NOMO-1 (cell line): ENCODE measurements at regions not wholly inside any gene's neighbourhood (a gene's known extent, or its start where the extent isn't known, plus 50 kb on each side); places are given as distances from the start of the nearest gene placed in this dataset.
"Not testable (repeated sequence)": the region's sequence is repeated elsewhere in the genome, so short reads cannot be mapped to it uniquely, and the experiment has no call there.

ENCODE experiments used
- DNase-seq, 2 experiments: peaks; one replicate each; lab custom pipeline; 2025; ENCODE audit not compliant: unreplicated experiment in 2 of 2; lab: John Stamatoyannopoulos, UW

GRCh38 chr14:106635569-106635968 lies 1109.2 kb downstream of the TMEM121 start:
- no peak for DNase-seq

DNA sequence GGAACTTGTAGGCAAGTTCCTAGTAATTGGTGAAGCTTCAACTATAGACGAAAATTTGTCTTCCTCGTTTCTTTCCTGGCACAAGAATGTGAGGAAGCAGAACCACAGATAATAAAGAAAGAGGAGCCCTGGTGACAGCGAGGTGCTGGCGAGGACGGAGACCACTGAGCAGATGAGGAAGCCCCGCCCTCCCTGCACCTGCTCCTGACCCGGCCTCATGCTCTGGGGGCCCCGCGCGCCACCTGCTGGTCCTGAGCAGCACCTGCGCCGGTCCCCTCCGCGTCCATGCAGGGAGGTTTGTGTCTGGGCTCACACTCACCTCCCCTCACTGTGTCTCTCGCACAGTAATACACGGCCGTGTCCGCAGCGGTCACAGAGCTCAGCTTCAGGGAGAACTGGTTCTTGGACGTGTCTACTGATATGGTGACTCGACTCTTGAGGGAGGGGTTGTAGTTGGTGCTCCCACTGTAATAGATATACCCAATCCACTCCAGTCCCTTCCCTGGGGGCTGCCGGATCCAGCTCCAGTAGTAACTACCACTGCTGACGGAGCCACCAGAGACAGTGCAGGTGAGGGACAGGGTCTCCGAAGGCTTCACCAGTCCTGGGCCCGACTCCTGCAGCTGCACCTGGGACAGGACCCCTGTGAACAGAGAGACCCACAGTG lies 1112.5 kb downstream of the TMEM121 start:
- DNase-seq = not testable (repeated sequence)

DNA sequence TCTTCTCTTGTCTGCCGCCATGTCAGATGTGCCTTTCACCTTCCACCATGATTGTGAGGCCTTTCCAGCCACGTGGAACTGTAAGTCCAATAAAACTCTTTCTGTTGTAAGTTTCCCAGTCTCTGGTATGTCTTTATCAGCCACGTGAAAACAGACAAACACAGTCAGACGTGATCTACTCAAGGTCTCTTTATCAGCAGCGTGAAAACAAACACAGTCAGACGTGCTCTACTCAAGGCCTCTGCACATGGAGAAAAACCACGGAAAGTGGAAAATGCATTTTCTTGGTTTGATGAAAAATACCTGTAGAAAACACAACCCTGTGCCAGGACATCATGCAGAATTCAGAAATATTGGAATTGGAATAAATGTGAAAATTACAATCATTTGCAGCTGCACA lies 1115.7 kb downstream of the TMEM121 start:
- no peak for DNase-seq

- DNase-seq = not testable (repeated sequence)
Observed at GRCh38 chr14:106642971-106643370, 1116.6 kb downstream of the TMEM121 start.

GRCh38 chr14:106648874-106649273 lies 1122.5 kb downstream of the TMEM121 start:
- not testable (repeated sequence) for DNase-seq

DNA sequence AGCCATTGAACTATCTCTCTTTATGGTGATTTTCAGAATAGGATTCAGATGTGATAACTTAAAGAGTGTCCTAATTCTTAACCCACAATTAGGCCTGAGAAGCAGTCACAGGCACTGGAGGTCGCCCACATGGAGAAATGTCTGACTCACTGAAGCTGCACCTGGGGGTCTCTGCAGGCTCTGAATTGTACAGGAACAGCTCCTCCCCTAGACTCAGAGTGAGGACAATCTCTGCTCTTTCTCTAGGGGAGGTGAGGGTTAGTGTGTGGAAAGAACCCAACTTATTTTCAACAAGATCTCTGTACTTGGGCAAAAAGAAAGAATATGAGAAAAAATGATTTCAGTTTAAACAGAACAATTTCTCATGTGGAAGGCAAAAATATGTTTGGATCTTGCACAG lies 1124.6 kb downstream of the TMEM121 start:
- DNase-seq = no peak

GRCh38 chr14:106652494-106652893 lies 1126.1 kb downstream of the TMEM121 start:
- DNase-seq = no peak

- no peak for DNase-seq
Observed at GRCh38 chr14:106657460-106657859, 1131.1 kb downstream of the TMEM121 start.

DNA sequence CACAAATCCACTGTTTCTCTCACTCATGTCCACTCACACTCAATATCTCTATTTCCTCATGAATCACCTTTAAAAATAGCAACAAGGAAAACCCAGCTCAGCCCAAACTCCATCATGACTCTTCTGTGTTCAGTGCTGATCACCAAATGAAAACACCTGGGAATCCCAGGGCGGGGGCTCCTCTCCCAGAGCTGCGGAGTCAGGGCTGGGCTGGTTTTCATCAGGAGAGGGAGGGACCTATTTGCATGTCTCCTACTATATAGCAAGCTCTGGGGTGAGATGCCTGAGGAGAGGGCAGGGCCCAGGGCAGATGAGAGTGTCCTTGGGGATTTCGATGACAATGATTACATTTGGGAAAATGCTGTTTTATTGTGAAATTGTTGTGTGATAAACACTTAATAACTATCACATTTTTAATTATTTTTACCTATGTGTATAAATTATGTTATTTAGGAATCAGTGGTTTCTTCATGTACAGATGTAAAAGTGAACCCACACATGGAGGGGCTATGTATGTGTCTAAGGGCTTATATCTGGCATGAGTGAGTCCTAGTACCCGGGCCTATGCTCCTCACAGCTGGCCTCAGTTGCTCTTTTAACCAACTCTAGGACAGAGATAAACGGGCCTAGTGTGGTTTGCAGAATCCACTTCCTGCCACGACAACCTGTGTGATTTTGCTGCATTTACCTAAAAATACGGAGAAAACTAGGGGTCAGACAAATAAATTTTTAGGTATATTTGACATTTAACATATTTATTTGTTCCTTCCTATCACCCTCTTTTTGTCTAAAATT lies 1131.9 kb downstream of the TMEM121 start:
- not testable (repeated sequence) for DNase-seq

GRCh38 chr14:106661561-106661960 lies 1135.2 kb downstream of the TMEM121 start:
- peak in 1 of 2 experiments; percentile 23 for DNase-seq

GRCh38 chr14:106662936-106663550 lies 1136.7 kb downstream of the TMEM121 start:
- DNase-seq = no peak

GRCh38 chr14:106663805-106664410 lies 1137.5 kb downstream of the TMEM121 start:
- DNase-seq = not testable (repeated sequence)

GRCh38 chr14:106665814-106666213 lies 1139.4 kb downstream of the TMEM121 start:
- no peak for DNase-seq

GRCh38 chr14:106666341-106666740 lies 1140.0 kb downstream of the TMEM121 start:
- DNase-seq = no peak

DNA sequence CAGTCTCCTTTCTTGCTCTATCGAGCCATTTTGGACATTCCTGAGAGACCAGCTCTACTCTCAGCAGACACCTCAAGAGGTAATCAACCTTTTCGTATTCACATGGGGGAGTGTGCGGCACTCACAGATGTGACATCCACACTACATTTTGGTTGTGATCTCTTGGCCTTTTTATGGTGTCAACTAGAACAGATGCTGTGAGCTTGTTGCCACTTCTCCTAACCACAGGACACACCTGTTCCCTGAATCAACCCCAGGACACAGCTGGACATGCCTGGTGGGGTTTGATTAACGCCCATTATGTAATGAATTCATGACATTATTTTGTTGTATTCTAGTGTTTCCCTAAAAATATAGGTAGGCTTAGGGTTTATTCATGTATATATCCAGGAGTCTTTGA lies 1143.6 kb downstream of the TMEM121 start:
- DNase-seq = no peak

DNA sequence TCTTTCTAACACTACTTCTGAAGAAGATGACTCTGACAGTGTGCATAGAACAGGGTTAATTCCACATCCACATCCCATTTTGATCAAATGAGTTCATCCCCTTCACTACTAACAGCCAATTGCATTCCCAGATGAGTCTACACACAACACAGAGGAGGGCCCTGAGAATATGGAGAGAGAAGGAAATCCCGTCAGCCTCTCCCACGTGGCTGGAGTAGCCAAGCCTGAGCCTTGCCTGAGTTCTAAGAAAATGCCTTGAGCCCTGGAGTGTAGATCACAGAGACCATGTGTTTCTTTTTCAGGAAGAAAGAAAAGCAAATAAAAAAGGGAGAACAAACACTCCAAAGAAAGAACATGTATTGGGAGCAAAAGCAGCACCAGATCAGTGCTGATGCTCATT lies 1147.7 kb downstream of the TMEM121 start:
- DNase-seq = not testable (repeated sequence)

DNA sequence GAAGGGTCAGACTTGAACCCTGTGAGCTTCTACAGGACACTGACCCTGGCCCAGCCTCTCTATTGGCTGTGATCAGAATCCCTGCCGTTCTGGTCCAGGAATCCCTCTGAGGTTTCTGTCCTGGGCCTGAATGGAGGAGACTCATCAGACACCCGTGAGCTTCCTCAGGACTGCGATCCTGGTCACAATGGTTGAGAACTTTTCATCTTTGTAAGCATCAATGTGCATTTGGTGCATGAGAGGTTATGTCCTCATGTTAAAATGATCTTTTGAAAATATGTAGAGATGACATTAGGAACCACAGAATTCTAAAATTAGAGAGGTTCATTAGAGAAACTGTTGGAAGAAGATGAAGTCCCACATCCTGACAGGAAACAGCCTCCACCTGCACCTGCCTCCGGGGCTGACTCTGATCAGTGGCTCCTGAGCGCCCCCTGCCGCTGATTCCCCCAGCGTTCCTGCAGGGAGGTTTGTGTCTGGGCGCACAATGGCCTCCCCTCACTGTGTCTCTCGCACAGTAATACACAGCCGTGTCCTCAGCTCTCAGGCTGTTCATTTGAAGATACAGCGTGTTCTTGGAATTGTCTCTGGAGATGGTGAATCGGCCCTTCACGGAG lies 1148.2 kb downstream of the TMEM121 start:
- DNase-seq = not testable (repeated sequence)

GRCh38 chr14:106675716-106676115 lies 1149.3 kb downstream of the TMEM121 start:
- DNase-seq = not testable (repeated sequence)

- DNase-seq = no peak
Observed at GRCh38 chr14:106679776-106680175, 1153.4 kb downstream of the TMEM121 start.

- DNase-seq = no peak
Observed at GRCh38 chr14:106681161-106681560, 1154.8 kb downstream of the TMEM121 start.

DNA sequence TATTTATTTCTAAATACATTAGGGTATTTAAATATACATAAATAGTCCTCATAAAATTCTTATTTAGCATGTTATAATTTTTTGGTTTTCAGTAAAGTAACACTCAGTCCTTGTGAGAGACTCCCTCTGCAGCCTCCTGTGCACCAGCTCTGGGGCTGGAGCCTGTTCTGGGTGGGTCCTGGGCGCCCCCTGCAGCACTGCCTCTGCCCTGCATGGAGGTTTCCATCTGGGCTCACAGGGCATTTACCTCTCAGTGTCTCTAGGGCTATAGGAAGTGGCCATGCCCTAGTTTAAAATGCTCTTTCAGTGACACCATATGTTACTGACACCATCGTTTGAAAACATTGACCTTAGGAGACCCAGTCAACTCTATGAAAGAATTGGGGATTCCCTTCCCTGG lies 1155.2 kb downstream of the TMEM121 start:
- DNase-seq = no peak
